PC-9 (cell line): ENCODE measurements at regions not wholly inside any gene's neighbourhood (a gene's known extent, or its start where the extent isn't known, plus 50 kb on each side); places are given as distances from the start of the nearest gene placed in this dataset.

Source experiments
- BruUV-seq: library from RNA; stranded (reverse); fragments of 400-500 nt; replicated peaks from 2 replicates; lab custom pipeline; 2021; lab: Mats Ljungman, UMichigan
- CTCF ChIA-PET: fragments of 300-600 bp; sonication (Branson Sonifier 250); formaldehyde crosslinking; loops from one replicate; lab custom pipeline; 2022; ENCODE audit warnings: antibody characterized with exemption; lab: Charles Lee
- POLR2A ChIA-PET: fragments of 300-600 bp; sonication (Branson Sonifier 250); formaldehyde crosslinking; loops from one replicate; lab custom pipeline; 2022; ENCODE audit warnings: antibody characterized with exemption; ENCODE audit not compliant: unreplicated experiment; lab: Charles Lee
- DNase-seq, 2 experiments: peaks; one replicate each; pipeline versions ENCODE4 v3.0.0 to v3.0.0-alpha.2; 2015 to 2022; ENCODE audit warnings: mixed read lengths in 1 of 2
- H2AFZ ChIP-seq: fragments of 200-600 bp; sonication (generic); 2 replicates; pipeline ENCODE4 v1.8.1; 2017; ENCODE audit warnings: antibody characterized with exemption
- H3F3A ChIP-seq: fragments of 200-600 bp; sonication (generic); 2 replicates; pipeline ENCODE4 v1.8.1; 2017; ENCODE audit warnings: antibody characterized with exemption, mild to moderate bottlenecking, low read depth; ENCODE audit not compliant: insufficient read depth
- H3K27ac ChIP-seq: fragments of 200-600 bp; sonication (generic); 2 replicates; pipeline ENCODE4 v1.6.1; 2016; ENCODE audit warnings: mixed run types
- H3K27me3 ChIP-seq: fragments of 200-600 bp; sonication (generic); 2 replicates; pipeline ENCODE4 v1.6.1; 2016; ENCODE audit warnings: low read depth, mixed run types; ENCODE audit not compliant: insufficient read depth
- H3K36me3 ChIP-seq: fragments of 200-600 bp; sonication (generic); 2 replicates; pipeline ENCODE4 v1.6.1; 2016; ENCODE audit warnings: low read depth, mixed run types
- H3K4me1 ChIP-seq: fragments of 200-600 bp; sonication (generic); replicated peaks from 2 replicates; pipeline ENCODE4 v1.6.1; 2016; ENCODE audit warnings: mixed run types; ENCODE audit not compliant: insufficient read depth
- H3K4me2 ChIP-seq: fragments of 200-600 bp; sonication (generic); 2 replicates; pipeline ENCODE4 v1.6.1; 2017; ENCODE audit warnings: mixed run types
- H3K4me3 ChIP-seq: fragments of 200-600 bp; sonication (generic); 2 replicates; pipeline ENCODE4 v1.6.1; 2016; ENCODE audit warnings: mixed run types
- H3K79me2 ChIP-seq: fragments of 200-600 bp; sonication (generic); 2 replicates; pipeline ENCODE4 v1.6.1; 2017; ENCODE audit warnings: low read depth, mixed run types
- H3K9me2 ChIP-seq: fragments of 200-600 bp; sonication (generic); 2 replicates; pipeline ENCODE4 v1.8.1; 2017; ENCODE audit warnings: mild to moderate bottlenecking; ENCODE audit not compliant: insufficient read depth
- H3K9me3 ChIP-seq: fragments of 200-600 bp; sonication (generic); 2 replicates; pipeline ENCODE4 v1.8.1; 2016; ENCODE audit warnings: low read depth; ENCODE audit not compliant: insufficient read depth
- H4K20me1 ChIP-seq: fragments of 200-600 bp; sonication (generic); 2 replicates; pipeline ENCODE4 v1.8.1; 2017; ENCODE audit not compliant: insufficient read depth
- EZH2 ChIP-seq: fragments of 200-600 bp; sonication (generic); IDR thresholded peaks from 2 replicates; pipeline ENCODE4 v1.8.0; 2017; ENCODE audit warnings: antibody characterized with exemption, low read depth
- intact Hi-C: fragments of 100-400 bp; cut with micrococcal nuclease; formaldehyde crosslinking; loops from one replicate; pipeline ENCODE4 v1.10.0; 2022; ENCODE audit not compliant: unreplicated experiment
- TF ChIP-seq, protein P1 (sequence below): fragments of 200-600 bp; sonication (generic); conservative IDR thresholded peaks from 2 replicates; pipeline ENCODE4 v1.6.1; 2017; ENCODE audit warnings: mixed run types, antibody characterized with exemption, mild to moderate bottlenecking, moderate library complexity

DNA sequence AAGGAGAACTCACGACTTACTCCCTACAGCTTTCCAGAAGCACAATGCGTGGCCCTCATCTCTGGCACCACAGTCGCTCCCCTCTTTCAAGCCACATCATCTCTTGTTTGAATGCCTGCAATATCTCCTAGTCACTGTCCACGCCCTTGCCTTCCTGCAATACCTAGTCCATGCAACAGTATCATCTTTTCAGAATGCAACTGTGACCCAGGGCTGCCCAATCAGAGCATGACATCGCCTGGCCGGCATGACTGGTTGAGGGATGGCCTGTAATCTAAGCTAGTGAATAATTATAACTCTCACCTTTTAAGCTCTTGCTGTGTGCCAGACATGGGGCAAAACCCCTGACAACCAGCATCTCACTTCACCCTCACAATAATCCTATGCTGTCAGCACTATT, 52.5 kb upstream of the CPEB4 start:
- POLR2A ChIA-PET = no interaction called here
- no TSS peak for BruUV-seq
- H4K20me1 ChIP-seq = no peaks in the 10 kb centered on the region; the same call in 1 of the 2 replicates
- CTCF ChIA-PET = no interaction called here
- peaks cover 27% of the 10 kb centered on the region for H3K4me1 ChIP-seq
- H3K36me3 ChIP-seq = no peaks in the 10 kb centered on the region
- H3K9me2 ChIP-seq = no peaks in the 10 kb centered on the region
- H3K27me3 ChIP-seq = no peaks in the 10 kb centered on the region
- no peaks in the 10 kb centered on the region; the same call in 1 of the 2 replicates for H3K9me3 ChIP-seq
- H3K4me3 ChIP-seq = no peak overlapping the region
- TF ChIP-seq EZH2 = no peak
- TF ChIP-seq, protein P1, sequence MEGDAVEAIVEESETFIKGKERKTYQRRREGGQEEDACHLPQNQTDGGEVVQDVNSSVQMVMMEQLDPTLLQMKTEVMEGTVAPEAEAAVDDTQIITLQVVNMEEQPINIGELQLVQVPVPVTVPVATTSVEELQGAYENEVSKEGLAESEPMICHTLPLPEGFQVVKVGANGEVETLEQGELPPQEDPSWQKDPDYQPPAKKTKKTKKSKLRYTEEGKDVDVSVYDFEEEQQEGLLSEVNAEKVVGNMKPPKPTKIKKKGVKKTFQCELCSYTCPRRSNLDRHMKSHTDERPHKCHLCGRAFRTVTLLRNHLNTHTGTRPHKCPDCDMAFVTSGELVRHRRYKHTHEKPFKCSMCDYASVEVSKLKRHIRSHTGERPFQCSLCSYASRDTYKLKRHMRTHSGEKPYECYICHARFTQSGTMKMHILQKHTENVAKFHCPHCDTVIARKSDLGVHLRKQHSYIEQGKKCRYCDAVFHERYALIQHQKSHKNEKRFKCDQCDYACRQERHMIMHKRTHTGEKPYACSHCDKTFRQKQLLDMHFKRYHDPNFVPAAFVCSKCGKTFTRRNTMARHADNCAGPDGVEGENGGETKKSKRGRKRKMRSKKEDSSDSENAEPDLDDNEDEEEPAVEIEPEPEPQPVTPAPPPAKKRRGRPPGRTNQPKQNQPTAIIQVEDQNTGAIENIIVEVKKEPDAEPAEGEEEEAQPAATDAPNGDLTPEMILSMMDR = no peak
- no peak overlapping the region for H3K4me2 ChIP-seq
- no peak overlapping the region for H3K27ac ChIP-seq
- peaks cover 11% of the 10 kb centered on the region; the same call in 1 of the 2 replicates for H3F3A ChIP-seq
- no peaks in the 10 kb centered on the region for H3K79me2 ChIP-seq
- no peak overlapping the region for H2AFZ ChIP-seq
- intact Hi-C loops = no loop called here
- DNase-seq = peak in 1 of 2 experiments; percentile 15

DNA sequence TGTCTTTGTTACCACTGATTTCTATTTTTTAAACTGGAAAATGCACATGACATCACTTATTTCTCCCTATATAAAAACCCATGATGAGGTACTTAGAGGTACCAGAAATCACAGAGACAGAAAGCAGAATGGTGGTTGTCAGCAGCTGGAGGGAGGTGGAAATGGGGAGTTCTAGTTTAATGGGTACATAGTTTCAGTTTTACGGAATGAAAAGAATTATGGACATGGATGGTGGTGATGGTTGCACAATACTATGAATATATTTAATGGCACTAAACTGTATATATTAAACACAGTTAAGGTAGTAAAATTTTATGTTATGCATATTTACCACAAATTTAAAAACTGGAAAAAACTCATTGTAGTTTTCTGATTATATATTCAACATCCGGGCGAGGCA, 50.5 kb upstream of the CPEB4 start:
- Histone ChIP-seq H3K27ac (no peak overlapping the region), H3K9me3 (no peaks in the 10 kb centered on the region; the same call in 1 of the 2 replicates), H3K27me3 (no peaks in the 10 kb centered on the region), H4K20me1 (no peaks in the 10 kb centered on the region; the same call in 1 of the 2 replicates), H3K36me3 (no peaks in the 10 kb centered on the region), H3K9me2 (no peaks in the 10 kb centered on the region), H3K79me2 (no peaks in the 10 kb centered on the region), H3K4me3 (no peak overlapping the region), H3K4me2 (no peak overlapping the region), H3F3A (peaks cover 11% of the 10 kb centered on the region; the same call in 1 of the 2 replicates), H2AFZ (no peak overlapping the region), H3K4me1 (peaks cover 24% of the 10 kb centered on the region)
- ChIA-PET POLR2A (no interaction called here), CTCF (no interaction called here)
- DNase-seq = no peak
- intact Hi-C loops = no loop called here
- no peak for TF ChIP-seq EZH2
- TF ChIP-seq, protein P1 = no peak
- BruUV-seq = no TSS peak
